ES-I3 (cell line): ENCODE measurements at regions not wholly inside any gene's neighbourhood (a gene's known extent, or its start where the extent isn't known, plus 50 kb on each side); places are given as distances from the start of the nearest gene placed in this dataset.
"Not testable (repeated sequence)": the region's sequence is repeated elsewhere in the genome, so short reads cannot be mapped to it uniquely, and the experiment has no call there.

ENCODE experiments used
- H3K36me3 ChIP-seq: 2 replicates; pipeline ENCODE4 v1.6.1; 2013; ENCODE audit warnings: mild to moderate bottlenecking, low read length, control low read depth, moderate library complexity; ENCODE audit not compliant: insufficient read depth
- H3K4me1 ChIP-seq: 2 replicates; pipeline ENCODE4 v1.6.1; 2013; ENCODE audit warnings: mild to moderate bottlenecking, control low read depth, low read length; ENCODE audit not compliant: insufficient read depth
- H3K9ac ChIP-seq: 2 replicates; pipeline ENCODE4 v1.6.1; 2013; ENCODE audit warnings: low read depth, mild to moderate bottlenecking, low read length, moderate library complexity
- H3K9me3 ChIP-seq: 2 replicates; pipeline ENCODE4 v1.6.1; 2013; ENCODE audit warnings: mild to moderate bottlenecking, low read length, moderate library complexity; ENCODE audit not compliant: control insufficient read depth, insufficient read depth

DNA sequence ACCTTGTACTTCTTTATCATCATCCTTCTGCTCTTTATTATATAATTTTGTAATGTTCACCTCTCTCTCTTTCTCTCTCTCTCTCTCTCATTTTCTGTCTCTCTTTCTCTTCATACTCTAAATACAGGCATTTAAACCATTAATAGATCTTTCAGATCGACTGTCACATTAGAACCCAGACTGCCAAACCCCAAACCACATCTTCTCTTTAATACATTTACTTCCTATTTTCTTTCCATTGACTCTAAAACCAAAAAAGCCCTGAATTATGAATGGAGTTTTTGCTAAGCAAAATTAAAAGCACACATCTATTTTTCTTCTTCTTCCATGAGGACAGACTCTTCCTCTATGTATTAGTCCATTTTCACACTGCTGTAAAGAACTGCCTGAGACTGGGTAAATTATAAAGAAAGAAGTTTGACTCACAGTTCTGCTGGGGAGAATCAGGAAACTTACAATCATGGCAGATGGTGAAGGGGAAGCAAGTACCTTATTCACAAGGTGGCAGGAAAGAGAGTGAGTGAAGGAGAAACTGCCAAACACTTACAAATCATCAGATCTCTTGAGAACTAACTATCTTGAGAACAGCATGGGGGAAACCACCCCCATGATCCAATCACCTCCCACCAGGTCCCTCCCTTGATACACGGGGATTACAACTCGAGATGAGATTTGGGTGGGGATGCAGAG, 272.7 kb upstream of the MGMT start:
- Histone ChIP-seq H3K4me1 (0 out of 2 replicates have a peak, but pooled peaks cover 3% of the 10 kb centered on the region), H3K36me3 (no peaks in the 10 kb centered on the region), H3K9me3 (no peaks in the 10 kb centered on the region), H3K9ac (no peak overlapping the region)

GRCh38 chr10:129199826-129200225, 267.2 kb upstream of the MGMT start:
- H3K4me1 ChIP-seq = no peaks in the 10 kb centered on the region
- H3K9me3 ChIP-seq = no peaks in the 10 kb centered on the region
- no peak overlapping the region for H3K9ac ChIP-seq
- no peaks in the 10 kb centered on the region for H3K36me3 ChIP-seq

GRCh38 chr10:129203819-129204218, 263.2 kb upstream of the MGMT start:
- Histone ChIP-seq H3K9me3 (no peaks in the 10 kb centered on the region), H3K9ac (no peak overlapping the region), H3K36me3 (no peaks in the 10 kb centered on the region), H3K4me1 (no peaks in the 10 kb centered on the region)

- Histone ChIP-seq H3K36me3 (no peaks in the 10 kb centered on the region), H3K9ac (no peak overlapping the region), H3K4me1 (no peaks in the 10 kb centered on the region), H3K9me3 (no peaks in the 10 kb centered on the region)
Measured at GRCh38 chr10:129207297-129207696, 259.7 kb upstream of the MGMT start.

DNA sequence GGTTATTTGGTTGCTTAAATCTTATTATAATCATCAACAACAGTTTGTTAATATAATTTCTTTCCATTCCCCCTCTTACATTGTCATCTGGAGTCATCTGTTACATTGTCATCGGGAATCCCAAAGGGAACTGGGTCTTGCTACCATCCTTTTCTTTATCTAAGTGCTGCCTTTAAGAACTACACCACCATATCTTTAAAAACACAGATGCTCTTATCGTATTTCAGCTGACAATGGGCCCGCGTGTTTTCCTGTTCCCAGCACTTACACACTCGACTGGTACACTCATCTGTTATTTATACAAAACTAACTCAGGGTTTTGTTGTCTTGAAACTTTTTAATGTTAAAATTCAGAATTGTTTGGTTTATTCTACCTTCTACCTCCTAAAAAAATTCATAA, 256.2 kb upstream of the MGMT start:
- Histone ChIP-seq H3K9ac (no peak overlapping the region), H3K4me1 (no peaks in the 10 kb centered on the region), H3K9me3 (no peaks in the 10 kb centered on the region), H3K36me3 (no peaks in the 10 kb centered on the region)

DNA sequence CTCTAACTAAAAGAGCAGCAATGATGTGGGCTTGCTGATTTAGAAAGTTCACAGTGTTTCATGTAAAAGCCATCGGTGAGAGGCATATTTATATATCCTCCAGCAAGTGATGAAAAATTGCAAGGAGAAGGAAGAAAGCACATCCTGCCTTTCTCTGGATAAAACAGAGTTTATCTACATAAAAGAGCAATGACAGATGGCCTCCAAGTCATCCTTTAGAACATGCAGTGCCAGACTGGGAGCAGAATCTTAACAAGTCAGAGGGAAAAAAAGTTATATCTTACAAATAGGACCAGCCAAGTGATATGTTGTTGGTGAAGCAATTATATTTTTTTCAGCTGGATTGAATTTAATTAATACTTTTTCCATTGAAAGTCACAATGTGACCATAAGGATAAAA, 253.8 kb upstream of the MGMT start:
- no peaks in the 10 kb centered on the region for H3K9me3 ChIP-seq

DNA sequence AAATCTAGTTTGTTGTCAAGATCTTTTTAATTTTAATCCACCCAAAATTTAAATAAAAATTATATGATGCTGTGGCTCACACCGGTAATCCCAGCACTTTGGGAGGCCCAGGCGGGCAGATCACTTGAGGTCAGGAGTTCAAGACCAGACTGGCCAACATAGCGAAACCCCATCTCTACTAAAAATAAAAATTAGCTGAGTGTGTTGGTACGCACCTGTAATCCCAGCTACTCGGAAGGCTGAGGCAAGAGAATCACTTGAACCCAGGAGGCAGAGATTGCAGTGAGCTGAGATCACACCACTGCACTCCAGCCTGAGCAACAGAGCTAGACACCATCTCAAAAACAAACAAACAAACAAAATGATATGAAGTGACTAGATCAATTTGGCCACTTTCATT, 253.0 kb upstream of the MGMT start:
- not testable (repeated sequence) for H3K36me3 ChIP-seq, H3K9ac ChIP-seq, H3K9me3 ChIP-seq, H3K4me1 ChIP-seq

More for the DNA sequence above, 253.8 kb upstream of the MGMT start:
- H3K36me3 ChIP-seq = no peaks in the 10 kb centered on the region
- H3K4me1 ChIP-seq = no peaks in the 10 kb centered on the region
- no peak overlapping the region for H3K9ac ChIP-seq

- H3K9me3 ChIP-seq = no peaks in the 10 kb centered on the region
- H3K36me3 ChIP-seq = no peaks in the 10 kb centered on the region
- no peak overlapping the region for H3K9ac ChIP-seq
- no peaks in the 10 kb centered on the region for H3K4me1 ChIP-seq
Measured at GRCh38 chr10:129219364-129219763, 247.7 kb upstream of the MGMT start.

DNA sequence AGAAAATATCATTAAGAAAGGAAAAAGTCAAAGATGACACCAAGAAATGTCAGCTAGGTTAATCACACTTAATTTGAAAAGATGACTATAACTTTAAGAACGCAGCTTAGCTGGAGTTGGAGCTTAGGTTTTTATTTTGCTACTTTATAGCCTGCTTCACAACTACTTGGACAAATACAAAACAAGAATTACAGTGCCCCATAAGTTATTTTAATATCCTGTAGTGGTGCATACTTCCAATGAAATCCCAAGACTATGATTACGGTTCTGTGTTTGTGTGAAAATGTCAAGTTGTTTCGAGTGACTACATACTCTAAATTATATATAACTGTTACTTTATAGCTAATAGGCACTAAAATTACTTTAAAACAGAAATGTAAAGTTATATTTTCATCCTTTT, 244.6 kb upstream of the MGMT start:
- Histone ChIP-seq H3K9ac (no peak overlapping the region), H3K4me1 (no peaks in the 10 kb centered on the region), H3K9me3 (no peaks in the 10 kb centered on the region), H3K36me3 (no peaks in the 10 kb centered on the region)

DNA sequence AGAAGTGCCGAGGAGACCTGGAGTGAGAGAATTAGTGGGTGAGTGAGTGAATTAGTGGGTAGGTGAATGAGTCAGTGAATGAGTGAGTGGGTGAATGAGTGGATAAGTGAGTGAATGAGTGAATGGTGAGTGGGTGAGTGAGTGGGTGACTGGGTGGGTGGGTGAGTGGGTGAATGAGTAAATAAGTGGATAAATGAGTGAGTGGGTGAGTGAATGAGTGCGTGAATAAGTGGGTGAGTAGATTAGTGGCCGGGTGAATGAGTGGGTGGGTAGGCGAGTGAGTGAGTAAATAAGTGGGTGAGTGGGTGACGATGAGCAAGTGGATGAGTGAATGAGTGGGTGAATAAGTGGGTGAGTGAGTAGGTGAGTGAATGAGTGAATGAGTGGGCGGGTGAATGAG, 243.7 kb upstream of the MGMT start:
- Histone ChIP-seq H3K9me3 (no peaks in the 10 kb centered on the region), H3K36me3 (no peaks in the 10 kb centered on the region), H3K4me1 (no peaks in the 10 kb centered on the region), H3K9ac (no peak overlapping the region)

DNA sequence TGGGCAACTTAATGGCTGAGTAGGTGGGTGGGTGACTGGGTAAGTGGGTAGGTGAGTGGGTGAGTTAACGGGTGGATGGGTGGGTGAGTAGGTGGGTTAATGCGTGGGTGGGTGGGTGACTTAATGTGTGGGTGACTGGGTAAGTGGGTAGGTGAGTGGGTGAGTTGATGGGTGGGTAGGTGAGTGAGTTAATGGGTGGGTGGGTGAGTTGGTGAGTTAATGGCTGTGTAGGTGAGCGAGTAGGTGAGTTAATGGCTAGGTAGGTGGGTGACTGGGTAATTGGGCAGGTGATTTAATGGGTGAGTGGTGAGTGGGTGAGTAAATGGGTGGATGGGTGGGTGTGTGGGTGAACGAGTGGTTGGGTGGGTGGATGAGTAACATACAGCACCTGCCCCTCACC, 243.0 kb upstream of the MGMT start:
- Histone ChIP-seq H3K36me3 (no peaks in the 10 kb centered on the region), H3K9ac (no peak overlapping the region), H3K4me1 (no peaks in the 10 kb centered on the region)

DNA sequence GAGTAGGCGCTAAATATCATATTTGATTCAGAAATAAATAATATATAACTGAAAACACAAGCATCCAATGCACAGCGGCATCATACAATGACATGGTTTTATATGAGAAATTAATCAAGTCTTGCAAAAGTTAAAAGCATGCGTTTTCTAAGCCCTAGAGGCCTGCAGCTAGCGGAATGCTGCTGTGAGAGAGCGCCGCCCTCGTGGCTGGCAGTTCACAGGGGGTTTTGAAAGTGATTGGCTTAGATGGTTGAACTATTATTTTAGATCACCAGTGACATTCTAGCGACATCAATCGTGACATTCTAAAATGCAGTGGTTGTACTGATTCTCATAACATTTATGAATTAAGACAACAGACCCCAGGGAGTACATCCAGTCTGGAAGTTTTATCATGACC, 235.2 kb upstream of the MGMT start:
- H3K9me3 ChIP-seq = no peaks in the 10 kb centered on the region
- no peaks in the 10 kb centered on the region for H3K4me1 ChIP-seq
- H3K36me3 ChIP-seq = no peaks in the 10 kb centered on the region
- no peak overlapping the region for H3K9ac ChIP-seq

More for the DNA sequence above, 243.0 kb upstream of the MGMT start:
- H3K9me3 ChIP-seq = no peaks in the 10 kb centered on the region

GRCh38 chr10:129233351-129234148, 233.5 kb upstream of the MGMT start:
- no peak overlapping the region for H3K9ac ChIP-seq
- no peaks in the 10 kb centered on the region for H3K9me3 ChIP-seq
- no peaks in the 10 kb centered on the region for H3K36me3 ChIP-seq

GRCh38 chr10:129236274-129236691, 230.8 kb upstream of the MGMT start:
- Histone ChIP-seq H3K36me3 (no peaks in the 10 kb centered on the region), H3K4me1 (no peaks in the 10 kb centered on the region), H3K9ac (no peak overlapping the region), H3K9me3 (no peaks in the 10 kb centered on the region)

More at GRCh38 chr10:129233351-129234148, 233.5 kb upstream of the MGMT start:
- no peaks in the 10 kb centered on the region for H3K4me1 ChIP-seq

DNA sequence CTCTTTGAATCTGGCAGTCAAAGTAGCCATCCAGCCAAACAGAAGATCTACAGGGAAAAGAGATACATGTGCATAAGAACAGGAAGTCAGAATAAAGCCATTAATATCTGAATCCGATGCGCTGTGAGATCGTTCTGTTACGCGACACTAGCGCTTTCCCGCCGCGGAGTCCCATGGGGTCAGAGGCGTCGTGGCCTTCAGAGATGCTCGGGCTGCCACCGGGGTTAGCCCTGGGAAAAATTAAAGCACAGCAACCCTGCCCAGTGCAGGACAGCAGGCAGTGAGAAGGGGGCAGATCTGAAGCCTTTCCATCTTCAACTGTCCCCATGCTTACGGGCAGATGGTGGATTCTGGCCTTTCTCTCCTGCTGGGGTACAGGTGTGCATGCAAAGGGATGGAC, 225.6 kb upstream of the MGMT start:
- no peaks in the 10 kb centered on the region for H3K4me1 ChIP-seq
- no peaks in the 10 kb centered on the region for H3K36me3 ChIP-seq
- no peaks in the 10 kb centered on the region for H3K9me3 ChIP-seq
- H3K9ac ChIP-seq = no peak overlapping the region
